Upper lobe of left lung (tissue), 4 donors: ENCODE measurements at regions not wholly inside any gene's neighbourhood (a gene's known extent, or its start where the extent isn't known, plus 50 kb on each side); places are given as distances from the start of the nearest gene placed in this dataset.
A peak's percentile ranks its signal among the peaks of the same experiment; 100 is the strongest.

Source experiments
- EP300 ChIP-seq, 4 donors: sonication (generic); formaldehyde crosslinking; IDR thresholded peaks; one replicate each; pipeline ENCODE4 v1.5.1; 2017; ENCODE audit warnings: antibody characterized with exemption in 4 of 4, control low read depth in 2 of 4
- POLR2A ChIP-seq, 4 donors: fragments of 450-650 bp; IDR thresholded peaks; one replicate each; pipeline ENCODE4 v1.5.1; 2016 to 2017; ENCODE audit warnings: antibody characterized with exemption in 4 of 4, mild to moderate bottlenecking in 2 of 4
- POLR2AphosphoS5 ChIP-seq, 2 donors: sonication (generic); formaldehyde crosslinking; IDR thresholded peaks; one replicate each; pipeline ENCODE4 v1.5.1; 2017; ENCODE audit warnings: antibody characterized with exemption in 2 of 2
- TF ChIP-seq, protein P1 (sequence below), 6 experiments: fragments of 450-650 bp in 4 of 6; fragments of 200-600 bp in 2 of 6; sonication (generic) in 2 of 6; IDR thresholded peaks; one replicate each; pipeline ENCODE4 v1.5.1; 2016 to 2019; ENCODE audit warnings: antibody characterized with exemption in 6 of 6

DNA sequence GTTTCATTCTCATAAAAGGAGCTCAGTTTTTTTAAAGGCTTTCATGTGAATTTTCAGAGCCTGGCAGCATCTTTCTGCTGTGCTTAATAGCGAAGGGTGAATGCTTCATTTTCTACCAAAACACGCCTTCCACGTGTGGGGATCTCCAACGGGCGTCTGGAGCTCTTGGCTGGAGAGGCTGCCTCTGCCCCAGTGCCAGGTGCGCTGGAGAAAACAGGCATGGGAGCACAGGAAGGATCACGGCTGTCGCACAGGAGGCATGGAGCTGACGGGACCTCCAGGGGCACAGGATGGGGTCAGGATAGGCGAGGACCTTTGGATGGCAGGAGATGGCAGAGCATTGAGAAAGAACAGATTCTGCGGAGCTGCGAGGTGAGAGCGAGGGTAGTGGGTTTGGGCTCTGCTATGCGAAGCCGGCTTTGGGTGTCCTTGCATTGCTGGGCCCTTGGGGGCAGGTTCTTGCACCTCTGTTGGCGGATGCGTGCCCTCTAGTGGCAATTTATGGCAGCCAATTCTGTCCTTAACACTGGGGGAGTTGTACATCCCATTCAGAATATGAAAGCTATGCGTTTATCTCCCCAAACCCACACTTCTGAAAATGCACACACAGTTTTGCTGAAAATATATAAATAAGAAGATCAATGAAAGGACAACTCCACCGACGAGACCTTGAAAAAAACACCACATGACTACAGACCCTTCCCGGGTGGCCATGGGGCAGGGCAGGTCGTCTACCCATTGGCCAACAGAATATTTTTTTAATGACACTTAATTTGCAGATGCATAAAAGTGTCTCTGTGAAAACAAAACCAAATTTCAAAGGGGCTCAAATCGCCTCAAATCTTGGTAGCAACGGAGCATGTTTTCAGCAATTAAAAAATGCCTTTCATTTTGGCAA, 90.4 kb upstream of the SLC35G4 start:
- TF ChIP-seq POLR2A (IDR thresholded peaks at IDR 0.05) (no peak), POLR2AphosphoS5 (IDR thresholded peaks at IDR 0.05) (no peak), EP300 (IDR thresholded peaks at IDR 0.05) (no peak)
- TF ChIP-seq, protein P1, sequence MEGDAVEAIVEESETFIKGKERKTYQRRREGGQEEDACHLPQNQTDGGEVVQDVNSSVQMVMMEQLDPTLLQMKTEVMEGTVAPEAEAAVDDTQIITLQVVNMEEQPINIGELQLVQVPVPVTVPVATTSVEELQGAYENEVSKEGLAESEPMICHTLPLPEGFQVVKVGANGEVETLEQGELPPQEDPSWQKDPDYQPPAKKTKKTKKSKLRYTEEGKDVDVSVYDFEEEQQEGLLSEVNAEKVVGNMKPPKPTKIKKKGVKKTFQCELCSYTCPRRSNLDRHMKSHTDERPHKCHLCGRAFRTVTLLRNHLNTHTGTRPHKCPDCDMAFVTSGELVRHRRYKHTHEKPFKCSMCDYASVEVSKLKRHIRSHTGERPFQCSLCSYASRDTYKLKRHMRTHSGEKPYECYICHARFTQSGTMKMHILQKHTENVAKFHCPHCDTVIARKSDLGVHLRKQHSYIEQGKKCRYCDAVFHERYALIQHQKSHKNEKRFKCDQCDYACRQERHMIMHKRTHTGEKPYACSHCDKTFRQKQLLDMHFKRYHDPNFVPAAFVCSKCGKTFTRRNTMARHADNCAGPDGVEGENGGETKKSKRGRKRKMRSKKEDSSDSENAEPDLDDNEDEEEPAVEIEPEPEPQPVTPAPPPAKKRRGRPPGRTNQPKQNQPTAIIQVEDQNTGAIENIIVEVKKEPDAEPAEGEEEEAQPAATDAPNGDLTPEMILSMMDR (IDR thresholded peaks at IDR 0.05) = peak in 5 of 6 experiments; percentile 15 to 44 (median 35)
